22Rv1 (cell line): ENCODE measurements at regions not wholly inside any gene's neighbourhood (a gene's known extent, or its start where the extent isn't known, plus 50 kb on each side); places are given as distances from the start of the nearest gene placed in this dataset.

ENCODE experiments used
- H3K27ac ChIP-seq: fragments of 450-650 bp; 2 replicates; pipeline ENCODE4 v1.5.1; 2017
- ZFX ChIP-seq: fragments of 450-650 bp; IDR thresholded peaks from 2 replicates; pipeline ENCODE4 v1.6.1; 2017; ENCODE audit warnings: antibody characterized with exemption, borderline replicate concordance
- TF ChIP-seq, protein P1 (sequence below): fragments of 450-650 bp; IDR thresholded peaks from 2 replicates; pipeline ENCODE4 v1.5.1; 2017; ENCODE audit warnings: mild to moderate bottlenecking

DNA sequence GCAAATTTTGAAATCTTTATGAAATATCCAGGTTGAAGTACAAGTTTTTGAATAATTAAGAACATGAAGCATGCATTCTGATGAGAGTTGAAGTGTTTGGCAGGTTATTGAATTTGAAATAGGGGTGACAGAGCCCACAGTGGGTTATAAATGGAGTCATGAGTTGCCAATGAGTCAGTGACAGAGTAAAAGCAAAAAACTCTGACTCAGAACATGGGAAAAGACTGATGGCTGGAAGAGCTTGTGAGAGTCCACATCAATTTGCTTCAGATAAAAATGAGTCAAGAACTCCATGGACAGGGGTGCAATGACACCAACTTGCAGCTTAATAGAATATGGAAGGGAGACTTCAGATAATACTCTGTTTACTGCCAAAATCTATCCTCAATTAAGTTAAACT, 105.3 kb downstream of the SLC6A15 start:
- TF ChIP-seq ZFX: no peak
- TF ChIP-seq, protein P1, sequence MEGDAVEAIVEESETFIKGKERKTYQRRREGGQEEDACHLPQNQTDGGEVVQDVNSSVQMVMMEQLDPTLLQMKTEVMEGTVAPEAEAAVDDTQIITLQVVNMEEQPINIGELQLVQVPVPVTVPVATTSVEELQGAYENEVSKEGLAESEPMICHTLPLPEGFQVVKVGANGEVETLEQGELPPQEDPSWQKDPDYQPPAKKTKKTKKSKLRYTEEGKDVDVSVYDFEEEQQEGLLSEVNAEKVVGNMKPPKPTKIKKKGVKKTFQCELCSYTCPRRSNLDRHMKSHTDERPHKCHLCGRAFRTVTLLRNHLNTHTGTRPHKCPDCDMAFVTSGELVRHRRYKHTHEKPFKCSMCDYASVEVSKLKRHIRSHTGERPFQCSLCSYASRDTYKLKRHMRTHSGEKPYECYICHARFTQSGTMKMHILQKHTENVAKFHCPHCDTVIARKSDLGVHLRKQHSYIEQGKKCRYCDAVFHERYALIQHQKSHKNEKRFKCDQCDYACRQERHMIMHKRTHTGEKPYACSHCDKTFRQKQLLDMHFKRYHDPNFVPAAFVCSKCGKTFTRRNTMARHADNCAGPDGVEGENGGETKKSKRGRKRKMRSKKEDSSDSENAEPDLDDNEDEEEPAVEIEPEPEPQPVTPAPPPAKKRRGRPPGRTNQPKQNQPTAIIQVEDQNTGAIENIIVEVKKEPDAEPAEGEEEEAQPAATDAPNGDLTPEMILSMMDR: no peak
- no peak overlapping the region for H3K27ac ChIP-seq

DNA sequence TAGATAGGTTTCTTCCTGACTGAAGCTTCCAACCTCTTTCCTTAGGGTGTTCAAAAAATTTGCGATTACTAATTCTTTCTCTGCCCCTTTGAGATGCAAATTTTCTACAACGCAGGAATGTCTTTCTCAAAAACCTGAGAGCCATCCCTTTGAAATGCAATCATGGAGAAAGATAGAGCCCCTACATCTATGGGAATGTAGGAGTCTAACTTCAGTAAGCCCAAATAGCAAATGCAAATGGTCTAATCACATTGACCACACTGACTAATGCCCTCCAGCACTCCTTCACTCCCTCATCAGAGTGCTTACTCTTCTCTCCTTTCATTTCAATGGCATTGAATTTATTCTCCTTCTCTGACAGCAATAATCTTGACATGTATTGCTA, 107.1 kb downstream of the SLC6A15 start:
- TF ChIP-seq, protein P1: no peak
- TF ChIP-seq ZFX: no peak
- no peak overlapping the region for H3K27ac ChIP-seq

- TF ChIP-seq, protein P1: no peak
- no peak for TF ChIP-seq ZFX
- H3K27ac ChIP-seq: no peak overlapping the region
These were observed 107.7 kb downstream of the SLC6A15 start for GRCh38 chr12:84804691-84805473.

- no peak overlapping the region for H3K27ac ChIP-seq
- TF ChIP-seq ZFX: no peak
These were observed 108.9 kb downstream of the SLC6A15 start for GRCh38 chr12:84803661-84804060.

DNA sequence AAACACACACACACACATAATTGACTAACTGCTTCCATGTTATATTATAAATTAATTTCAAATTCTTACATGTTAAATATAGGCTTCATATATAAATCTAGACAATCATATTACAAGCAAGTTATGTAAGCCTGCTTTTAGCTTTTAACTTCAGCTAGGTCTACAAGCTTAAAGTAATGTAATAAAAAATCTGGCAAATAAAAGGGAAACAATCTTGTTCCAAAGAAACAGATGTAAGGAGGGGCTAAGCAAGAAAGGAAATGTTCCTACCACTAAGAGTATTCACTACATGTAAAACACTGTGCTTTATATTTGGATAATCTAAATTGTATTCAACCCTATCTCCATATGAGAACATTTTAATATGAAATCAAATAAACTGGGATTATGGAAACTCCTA, 110.4 kb downstream of the SLC6A15 start:
- no peak for TF ChIP-seq ZFX
- TF ChIP-seq, protein P1: no peak
- H3K27ac ChIP-seq: no peak overlapping the region

DNA sequence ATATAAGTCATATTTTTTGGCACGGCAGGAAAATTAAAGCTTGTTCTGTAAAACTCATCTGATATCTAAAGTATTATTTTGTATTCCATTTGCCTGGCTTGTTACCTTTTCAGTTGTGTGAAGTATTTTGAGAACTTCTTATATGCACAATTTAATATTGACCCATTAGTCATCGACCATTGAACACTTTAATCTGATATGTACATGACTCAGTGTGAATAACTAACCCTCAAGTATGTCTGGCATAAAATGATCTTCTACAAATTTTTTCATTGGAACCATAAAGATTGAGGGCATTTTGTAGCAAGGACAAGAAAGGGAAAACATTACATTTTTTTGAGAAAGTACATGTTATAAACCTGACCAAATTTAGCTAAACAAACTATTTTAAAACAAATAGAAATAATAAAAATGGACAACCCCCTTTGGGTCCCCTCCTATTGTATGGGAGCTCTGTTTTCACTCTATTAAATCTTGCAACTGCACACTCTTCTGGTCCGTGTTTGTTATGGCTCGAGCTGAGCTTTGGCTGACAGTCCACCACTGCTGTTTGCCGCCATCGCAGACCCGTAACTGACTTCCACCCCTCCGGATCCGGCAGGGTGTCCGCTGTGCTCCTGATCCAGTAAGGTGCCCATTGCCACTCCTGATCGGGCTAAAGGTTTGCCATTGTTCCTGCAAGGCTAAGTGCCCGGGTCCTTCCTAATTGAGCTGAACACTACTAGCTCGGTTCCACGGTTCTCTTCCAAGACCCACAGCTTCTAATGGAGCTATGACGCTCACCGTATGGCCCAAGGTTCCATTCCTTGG, 118.8 kb downstream of the SLC6A15 start:
- H3K27ac ChIP-seq: no peak overlapping the region

GRCh38 chr12:84791444-84791843, 121.2 kb downstream of the SLC6A15 start:
- TF ChIP-seq, protein P1: no peak
- no peak for TF ChIP-seq ZFX
- no peak overlapping the region for H3K27ac ChIP-seq

More for the DNA sequence above, 118.8 kb downstream of the SLC6A15 start:
- no peak for TF ChIP-seq ZFX
- TF ChIP-seq, protein P1: no peak
